Raji (cell line): ENCODE measurements at regions not wholly inside any gene's neighbourhood (a gene's known extent, or its start where the extent isn't known, plus 50 kb on each side); places are given as distances from the start of the nearest gene placed in this dataset.

ENCODE experiments used
- POLR2A ChIP-seq: IDR thresholded peaks from 2 replicates; pipeline ENCODE4 v1.6.1; 2011; ENCODE audit warnings: low read depth, low read length, control low read depth; ENCODE audit not compliant: insufficient read depth

- TF ChIP-seq POLR2A: no peak
Measured at GRCh38 chr6:134609716-134610261, 291.9 kb upstream of the SGK1 start.

- no peak for TF ChIP-seq POLR2A
Measured at GRCh38 chr6:134607411-134607810, 289.5 kb upstream of the SGK1 start.

- TF ChIP-seq POLR2A: no peak
Measured at GRCh38 chr6:134605034-134605433, 287.1 kb upstream of the SGK1 start.

DNA sequence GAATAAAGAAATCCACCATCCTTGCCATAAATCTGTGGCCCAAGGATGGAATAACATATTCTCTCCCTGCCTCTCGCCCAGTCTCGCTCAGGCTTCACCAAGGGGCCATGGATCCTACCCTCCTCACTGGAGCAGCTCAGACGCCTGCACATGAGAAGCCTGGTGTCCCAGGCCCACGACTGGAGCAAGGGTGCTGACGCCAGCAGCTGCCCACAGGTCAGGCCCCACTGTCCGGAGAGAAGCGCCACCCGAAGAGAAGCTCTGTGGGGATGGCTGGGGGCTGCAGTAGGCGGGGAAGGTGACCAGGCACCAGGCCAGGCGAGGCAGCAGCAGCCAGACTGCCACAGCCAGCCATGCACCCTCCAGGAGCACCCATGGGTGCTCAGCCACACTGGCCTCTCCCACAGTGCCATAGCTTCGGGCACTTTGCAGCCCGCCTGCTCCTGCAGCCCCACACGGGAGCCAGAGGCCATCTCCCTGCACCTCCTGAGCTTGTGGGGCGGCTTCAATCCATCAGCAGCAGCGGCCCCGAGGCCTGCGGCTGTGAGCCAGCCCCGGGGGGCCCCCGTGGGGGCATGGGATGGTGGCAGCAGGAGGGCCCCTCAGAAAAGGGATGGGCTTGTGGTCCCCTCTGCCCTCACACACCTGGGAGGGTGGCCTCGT is 286.2 kb upstream of the SGK1 start:
- TF ChIP-seq POLR2A: no peak

- TF ChIP-seq POLR2A: no peak
Measured at GRCh38 chr6:134603561-134603960, 285.6 kb upstream of the SGK1 start.

GRCh38 chr6:134602123-134602522 is 284.2 kb upstream of the SGK1 start:
- no peak for TF ChIP-seq POLR2A

GRCh38 chr6:134600671-134601070 is 282.8 kb upstream of the SGK1 start:
- TF ChIP-seq POLR2A: no peak

- no peak for TF ChIP-seq POLR2A
Measured at GRCh38 chr6:134599079-134599478, 281.2 kb upstream of the SGK1 start.

DNA sequence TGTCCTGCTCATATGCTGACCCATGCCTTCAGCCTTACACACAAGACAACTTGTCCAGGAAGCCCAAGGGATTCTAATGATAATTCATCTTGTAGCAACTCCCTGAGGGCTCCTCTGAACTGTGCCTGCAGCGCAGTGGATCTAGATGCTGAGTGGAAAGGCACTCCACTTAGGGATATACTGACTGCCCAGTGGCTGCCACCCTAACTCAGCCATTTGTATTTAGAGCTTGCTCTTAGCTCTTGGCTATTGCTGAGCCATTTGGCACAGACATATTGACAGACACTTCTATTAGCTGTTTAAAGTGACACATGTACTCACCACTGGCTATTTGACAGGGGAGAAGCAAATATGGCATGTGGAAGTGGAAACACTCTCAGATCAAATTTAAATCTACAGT is 278.3 kb upstream of the SGK1 start:
- TF ChIP-seq POLR2A: no peak

DNA sequence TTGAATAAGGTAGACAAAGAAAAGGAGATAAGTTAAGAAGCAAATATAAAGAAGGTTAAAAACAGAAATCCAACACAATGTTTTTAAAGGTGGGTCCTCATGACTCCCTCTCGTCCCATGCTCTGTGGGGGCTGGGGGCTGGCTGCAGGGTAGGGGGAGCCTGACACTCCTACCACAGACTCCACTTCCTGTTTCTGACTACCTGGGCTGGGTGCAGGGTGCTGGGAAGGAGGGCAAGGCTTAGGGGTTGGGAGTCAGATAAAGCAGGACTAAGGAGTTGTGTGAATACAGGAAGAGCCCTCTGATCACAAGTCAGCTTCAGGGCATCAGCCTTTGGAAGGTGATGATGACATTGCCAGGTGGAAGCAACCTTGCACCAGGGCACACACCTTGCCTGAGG is 277.0 kb upstream of the SGK1 start:
- TF ChIP-seq POLR2A: no peak

GRCh38 chr6:134593887-134594286 is 276.0 kb upstream of the SGK1 start:
- TF ChIP-seq POLR2A: no peak

- TF ChIP-seq POLR2A: no peak
Measured at GRCh38 chr6:134593442-134593841, 275.5 kb upstream of the SGK1 start.

GRCh38 chr6:134593024-134593423 is 275.1 kb upstream of the SGK1 start:
- no peak for TF ChIP-seq POLR2A

DNA sequence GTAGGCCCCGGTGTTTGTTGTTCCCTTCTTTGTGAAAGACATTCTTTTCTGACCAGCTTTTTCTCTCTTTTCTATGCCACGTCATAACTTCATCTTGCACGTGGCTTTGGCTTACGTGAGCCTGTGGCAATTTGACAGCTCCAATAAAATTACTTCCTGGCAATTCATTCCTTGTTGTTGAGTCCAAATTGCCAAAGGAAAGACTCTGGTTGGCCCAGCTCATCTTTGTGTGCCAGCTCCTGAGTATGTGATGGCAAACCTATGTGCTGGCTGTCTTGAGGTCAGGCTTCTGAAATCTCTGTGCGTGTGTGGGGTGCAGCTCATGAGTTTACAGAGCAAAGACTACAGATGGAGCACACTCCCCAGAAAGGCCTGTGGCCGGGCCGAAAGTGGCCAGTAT is 272.5 kb upstream of the SGK1 start:
- TF ChIP-seq POLR2A: no peak

- no peak for TF ChIP-seq POLR2A
Measured at GRCh38 chr6:134590004-134590403, 272.1 kb upstream of the SGK1 start.

DNA sequence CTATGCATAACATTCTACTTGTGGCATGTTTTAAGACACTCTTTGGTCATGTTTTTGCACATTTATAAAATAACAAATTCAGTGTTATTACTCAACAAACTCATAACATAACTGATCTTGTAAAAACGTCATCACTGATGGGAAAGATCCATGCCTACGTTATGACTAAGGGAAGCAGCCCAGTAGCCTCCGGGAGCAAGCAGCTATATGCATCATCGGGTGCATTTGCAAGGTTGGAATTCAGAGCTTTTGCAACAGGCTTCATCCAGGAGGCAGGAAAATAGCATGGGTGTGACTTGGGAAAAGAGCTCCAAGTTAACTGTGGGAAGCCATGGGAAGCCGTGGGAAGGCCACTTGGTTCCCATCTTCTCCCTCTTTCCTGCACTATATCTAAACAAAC is 271.6 kb upstream of the SGK1 start:
- TF ChIP-seq POLR2A: no peak

DNA sequence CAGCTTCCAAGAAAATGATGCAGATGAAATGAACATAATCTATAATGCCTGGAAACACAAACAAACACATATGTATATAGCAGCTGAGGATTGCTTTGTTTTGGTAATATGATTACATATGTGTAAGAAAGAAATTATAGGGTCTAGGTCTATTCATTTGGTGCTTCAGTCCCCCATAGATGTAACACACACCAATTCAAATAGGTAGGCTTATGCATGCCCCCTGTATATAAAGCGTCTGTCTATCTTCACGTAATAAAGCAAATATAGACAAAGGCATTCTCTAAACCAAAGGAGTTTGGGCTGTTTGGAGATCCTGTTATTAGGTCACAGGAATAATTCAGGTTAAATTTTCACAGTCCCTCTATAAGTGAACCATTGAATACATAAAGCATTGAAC is 270.4 kb upstream of the SGK1 start:
- TF ChIP-seq POLR2A: no peak
